BE2C (cell line): ENCODE measurements at regions not wholly inside any gene's neighbourhood (a gene's known extent, or its start where the extent isn't known, plus 50 kb on each side); places are given as distances from the start of the nearest gene placed in this dataset.

ENCODE experiments used
- DNase-seq: peaks from one replicate; pipeline ENCODE4 v3.0.0-alpha.2; 2020
- H3K27me3 ChIP-seq: fragments of 250-450 bp; sonication (Bioruptor Pico); 2 replicates; pipeline ENCODE4 v1.5.1; 2020; ENCODE audit warnings: mild to moderate bottlenecking
- H3K36me3 ChIP-seq: fragments of 250-450 bp; sonication (Bioruptor Pico); 2 replicates; pipeline ENCODE4 v1.5.1; 2020; ENCODE audit warnings: mild to moderate bottlenecking
- H3K4me1 ChIP-seq: fragments of 250-450 bp; sonication (Bioruptor Pico); 2 replicates; pipeline ENCODE4 v1.5.1; 2020
- H3K4me3 ChIP-seq: 2 replicates; pipeline ENCODE4 v1.5.1; 2011; ENCODE audit warnings: low read depth, low read length
- H3K9me3 ChIP-seq: fragments of 250-450 bp; sonication (Bioruptor Pico); 2 replicates; pipeline ENCODE4 v1.5.1; 2020
- CTCF ChIP-seq: IDR thresholded peaks from 2 replicates; pipeline ENCODE4 v1.5.1; 2012; ENCODE audit warnings: mild to moderate bottlenecking, low read depth, low read length

- Histone ChIP-seq H3K27me3 (no peaks in the 10 kb centered on the region), H3K9me3 (no peaks in the 10 kb centered on the region), H3K36me3 (no peaks in the 10 kb centered on the region), H3K4me3 (no peak overlapping the region), H3K4me1 (peaks cover 16% of the 10 kb centered on the region)
- TF ChIP-seq CTCF: no peak
- no peak for DNase-seq
Measured at GRCh38 chr10:65342245-65342644, 1583.6 kb upstream of the LRRTM3 start.

- no peak for DNase-seq
- peaks cover 7% of the 10 kb centered on the region for H3K4me1 ChIP-seq
- H3K4me3 ChIP-seq: no peak overlapping the region
- no peaks in the 10 kb centered on the region for H3K27me3 ChIP-seq
- H3K9me3 ChIP-seq: no peaks in the 10 kb centered on the region
- no peaks in the 10 kb centered on the region for H3K36me3 ChIP-seq
- TF ChIP-seq CTCF: no peak
Measured at GRCh38 chr10:65346466-65346865, 1579.4 kb upstream of the LRRTM3 start.

- H3K36me3 ChIP-seq: no peaks in the 10 kb centered on the region
- no peaks in the 10 kb centered on the region for H3K27me3 ChIP-seq
- DNase-seq: no peak
- H3K4me3 ChIP-seq: no peak overlapping the region
- H3K4me1 ChIP-seq: no peaks in the 10 kb centered on the region
- no peaks in the 10 kb centered on the region for H3K9me3 ChIP-seq
- TF ChIP-seq CTCF: no peak
Measured at GRCh38 chr10:65348637-65349036, 1577.2 kb upstream of the LRRTM3 start.

- H3K9me3 ChIP-seq: no peaks in the 10 kb centered on the region
- H3K27me3 ChIP-seq: no peaks in the 10 kb centered on the region
- no peak for TF ChIP-seq CTCF
- H3K36me3 ChIP-seq: no peaks in the 10 kb centered on the region
- no peaks in the 10 kb centered on the region for H3K4me1 ChIP-seq
- DNase-seq: no peak
- no peak overlapping the region for H3K4me3 ChIP-seq
Measured at GRCh38 chr10:65350611-65351010, 1575.2 kb upstream of the LRRTM3 start.

GRCh38 chr10:65355141-65355680, 1570.6 kb upstream of the LRRTM3 start:
- Histone ChIP-seq H3K36me3 (no peaks in the 10 kb centered on the region), H3K27me3 (no peaks in the 10 kb centered on the region), H3K4me3 (no peak overlapping the region), H3K9me3 (no peaks in the 10 kb centered on the region), H3K4me1 (no peaks in the 10 kb centered on the region)
- TF ChIP-seq CTCF: no peak
- DNase-seq: no peak

GRCh38 chr10:65358565-65358964, 1567.3 kb upstream of the LRRTM3 start:
- Histone ChIP-seq H3K4me3 (no peak overlapping the region), H3K9me3 (no peaks in the 10 kb centered on the region), H3K27me3 (no peaks in the 10 kb centered on the region), H3K4me1 (no peaks in the 10 kb centered on the region), H3K36me3 (no peaks in the 10 kb centered on the region)
- peak; percentile 81 for TF ChIP-seq CTCF
- DNase-seq: peak; percentile 50
